ENCODE measurements at regions not wholly inside any gene's neighbourhood (a gene's known extent, or its start where the extent isn't known, plus 50 kb on each side); places are given as distances from the start of the nearest gene placed in this dataset.

DNA sequence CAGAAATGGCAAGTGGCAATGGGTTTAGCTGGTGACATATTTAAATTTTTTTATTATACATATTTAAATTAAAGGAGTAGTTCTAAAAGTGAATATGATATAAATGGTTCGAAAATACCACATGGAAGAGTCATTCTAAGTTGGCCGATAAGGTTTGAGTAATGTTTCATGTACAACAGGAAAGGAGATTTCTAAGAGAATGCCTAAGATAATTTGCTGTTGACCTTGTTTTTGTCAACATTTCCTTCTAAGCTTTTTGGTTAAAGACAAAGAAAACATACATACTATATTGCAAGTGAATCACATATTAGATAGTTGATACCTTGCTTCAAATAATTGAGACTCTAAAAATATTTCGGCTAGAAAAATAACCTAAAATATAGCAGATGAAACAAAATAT is 526.6 kb upstream of the SLIT2 start:
- TF ChIP-seq SIN3A (IDR thresholded peaks at IDR 0.05; ENCODE audit: borderline replicate concordance, insufficient read depth, low read depth, low read length) (no peak), POLR2AphosphoS5 (IDR thresholded peaks at IDR 0.05; ENCODE audit: low read depth, low read length) (no peak)
- TF ChIP-seq, protein P1, sequence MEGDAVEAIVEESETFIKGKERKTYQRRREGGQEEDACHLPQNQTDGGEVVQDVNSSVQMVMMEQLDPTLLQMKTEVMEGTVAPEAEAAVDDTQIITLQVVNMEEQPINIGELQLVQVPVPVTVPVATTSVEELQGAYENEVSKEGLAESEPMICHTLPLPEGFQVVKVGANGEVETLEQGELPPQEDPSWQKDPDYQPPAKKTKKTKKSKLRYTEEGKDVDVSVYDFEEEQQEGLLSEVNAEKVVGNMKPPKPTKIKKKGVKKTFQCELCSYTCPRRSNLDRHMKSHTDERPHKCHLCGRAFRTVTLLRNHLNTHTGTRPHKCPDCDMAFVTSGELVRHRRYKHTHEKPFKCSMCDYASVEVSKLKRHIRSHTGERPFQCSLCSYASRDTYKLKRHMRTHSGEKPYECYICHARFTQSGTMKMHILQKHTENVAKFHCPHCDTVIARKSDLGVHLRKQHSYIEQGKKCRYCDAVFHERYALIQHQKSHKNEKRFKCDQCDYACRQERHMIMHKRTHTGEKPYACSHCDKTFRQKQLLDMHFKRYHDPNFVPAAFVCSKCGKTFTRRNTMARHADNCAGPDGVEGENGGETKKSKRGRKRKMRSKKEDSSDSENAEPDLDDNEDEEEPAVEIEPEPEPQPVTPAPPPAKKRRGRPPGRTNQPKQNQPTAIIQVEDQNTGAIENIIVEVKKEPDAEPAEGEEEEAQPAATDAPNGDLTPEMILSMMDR (IDR thresholded peaks at IDR 0.05): no peak

All from Panc1 (cell line).